Stomach (tissue), 4 donors: ENCODE measurements at regions not wholly inside any gene's neighbourhood (a gene's known extent, or its start where the extent isn't known, plus 50 kb on each side); places are given as distances from the start of the nearest gene placed in this dataset.

Source experiments
- EP300 ChIP-seq: sonication (generic); formaldehyde crosslinking; IDR thresholded peaks from one replicate; pipeline ENCODE4 v1.6.1; 2017; ENCODE audit warnings: antibody characterized with exemption
- POLR2A ChIP-seq, 4 donors: fragments of 450-650 bp; IDR thresholded peaks; one replicate each; pipeline ENCODE4 v1.6.1; 2016; ENCODE audit warnings: antibody characterized with exemption in 4 of 4, control low read depth in 2 of 4, mild to moderate bottlenecking in 1 of 4, moderate library complexity in 1 of 4
- TF ChIP-seq, protein P1 (sequence below), 7 experiments: fragments of 450-650 bp in 4 of 7; fragments of 200-600 bp in 3 of 7; sonication (generic) in 3 of 7; IDR thresholded peaks; one replicate each; pipeline ENCODE4 v1.5.1; 2016 to 2019; ENCODE audit warnings: antibody characterized with exemption in 7 of 7, control low read depth in 2 of 7, mild to moderate bottlenecking in 1 of 7

DNA sequence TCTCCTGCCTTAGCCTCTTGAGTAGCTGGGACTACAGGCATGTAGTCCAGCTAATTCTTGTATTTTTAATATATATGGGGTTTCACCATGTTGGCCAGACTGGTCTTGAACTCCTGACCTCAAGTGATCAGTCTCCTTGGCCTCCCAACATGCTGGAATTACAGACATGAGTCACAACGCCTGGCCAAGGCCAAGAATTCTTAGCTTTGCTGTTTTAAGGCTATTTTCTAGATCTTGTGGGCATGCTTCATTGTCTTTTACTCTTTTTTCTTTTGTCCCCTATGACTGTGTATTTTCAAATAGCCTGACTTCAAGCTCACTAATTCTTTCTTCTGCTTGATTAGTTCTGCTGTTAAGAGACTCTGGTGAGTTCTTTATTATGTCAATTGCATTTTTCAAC lies 56.4 kb upstream of the TAS2R16 start:
- TF ChIP-seq POLR2A (IDR thresholded peaks at IDR 0.05) (no peak), EP300 (no peak)
- TF ChIP-seq, protein P1, sequence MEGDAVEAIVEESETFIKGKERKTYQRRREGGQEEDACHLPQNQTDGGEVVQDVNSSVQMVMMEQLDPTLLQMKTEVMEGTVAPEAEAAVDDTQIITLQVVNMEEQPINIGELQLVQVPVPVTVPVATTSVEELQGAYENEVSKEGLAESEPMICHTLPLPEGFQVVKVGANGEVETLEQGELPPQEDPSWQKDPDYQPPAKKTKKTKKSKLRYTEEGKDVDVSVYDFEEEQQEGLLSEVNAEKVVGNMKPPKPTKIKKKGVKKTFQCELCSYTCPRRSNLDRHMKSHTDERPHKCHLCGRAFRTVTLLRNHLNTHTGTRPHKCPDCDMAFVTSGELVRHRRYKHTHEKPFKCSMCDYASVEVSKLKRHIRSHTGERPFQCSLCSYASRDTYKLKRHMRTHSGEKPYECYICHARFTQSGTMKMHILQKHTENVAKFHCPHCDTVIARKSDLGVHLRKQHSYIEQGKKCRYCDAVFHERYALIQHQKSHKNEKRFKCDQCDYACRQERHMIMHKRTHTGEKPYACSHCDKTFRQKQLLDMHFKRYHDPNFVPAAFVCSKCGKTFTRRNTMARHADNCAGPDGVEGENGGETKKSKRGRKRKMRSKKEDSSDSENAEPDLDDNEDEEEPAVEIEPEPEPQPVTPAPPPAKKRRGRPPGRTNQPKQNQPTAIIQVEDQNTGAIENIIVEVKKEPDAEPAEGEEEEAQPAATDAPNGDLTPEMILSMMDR (IDR thresholded peaks at IDR 0.05), result no peak
